Spleen (tissue), 7 donors: ENCODE measurements at regions not wholly inside any gene's neighbourhood (a gene's known extent, or its start where the extent isn't known, plus 50 kb on each side); places are given as distances from the start of the nearest gene placed in this dataset.
"Not testable (repeated sequence)": the region's sequence is repeated elsewhere in the genome, so short reads cannot be mapped to it uniquely, and the experiment has no call there.

Experiments
- POLR2A ChIP-seq, 3 donors: fragments of 450-650 bp; IDR thresholded peaks; one replicate each; pipeline ENCODE4 v1.5.1; 2017; ENCODE audit warnings: antibody characterized with exemption in 3 of 3, mild to moderate bottlenecking in 1 of 3
- TF ChIP-seq, protein P1 (sequence below), 11 experiments: fragments of 200-600 bp in 7 of 11; fragments of 450-650 bp in 4 of 11; sonication (generic) in 4 of 11; IDR thresholded peaks in 8 of 11; conservative IDR thresholded peaks in 3 of 11; 1 replicate in 7 of 11; 2 replicates in 4 of 11; pipeline versions ENCODE4 v1.4.0 to v1.8.0; 2016 to 2021; ENCODE audit warnings: antibody characterized with exemption in 11 of 11, inconsistent platforms in 4 of 11, mild to moderate bottlenecking in 1 of 11
- donor health status: DM: no; HTN: no; CAD: no; lungs with moderate emphysema.
- donor health status: DM: no; HTN: no; CAD: no.
- donor health status: DM: no; HTN: no; CAD: no.

DNA sequence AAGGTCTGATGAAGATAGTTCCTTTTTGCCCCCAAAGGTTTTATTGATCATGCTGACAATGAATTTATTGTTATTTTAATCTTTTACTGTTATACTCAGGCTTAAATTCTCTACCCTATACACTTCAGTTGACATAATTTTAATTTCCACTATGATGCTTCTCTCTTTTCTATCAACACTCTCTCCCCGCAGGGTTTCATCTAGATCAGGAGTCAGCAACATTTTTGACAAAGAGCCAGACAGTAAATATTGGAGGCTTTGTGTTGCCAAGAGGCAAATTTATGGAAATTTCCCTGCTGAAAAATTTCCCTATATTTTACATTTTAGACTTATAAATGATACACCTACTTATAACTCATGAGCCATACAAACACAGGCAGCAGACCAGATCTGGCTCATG lies 524.0 kb upstream of the ZNF337 start:
- TF ChIP-seq, protein P1, sequence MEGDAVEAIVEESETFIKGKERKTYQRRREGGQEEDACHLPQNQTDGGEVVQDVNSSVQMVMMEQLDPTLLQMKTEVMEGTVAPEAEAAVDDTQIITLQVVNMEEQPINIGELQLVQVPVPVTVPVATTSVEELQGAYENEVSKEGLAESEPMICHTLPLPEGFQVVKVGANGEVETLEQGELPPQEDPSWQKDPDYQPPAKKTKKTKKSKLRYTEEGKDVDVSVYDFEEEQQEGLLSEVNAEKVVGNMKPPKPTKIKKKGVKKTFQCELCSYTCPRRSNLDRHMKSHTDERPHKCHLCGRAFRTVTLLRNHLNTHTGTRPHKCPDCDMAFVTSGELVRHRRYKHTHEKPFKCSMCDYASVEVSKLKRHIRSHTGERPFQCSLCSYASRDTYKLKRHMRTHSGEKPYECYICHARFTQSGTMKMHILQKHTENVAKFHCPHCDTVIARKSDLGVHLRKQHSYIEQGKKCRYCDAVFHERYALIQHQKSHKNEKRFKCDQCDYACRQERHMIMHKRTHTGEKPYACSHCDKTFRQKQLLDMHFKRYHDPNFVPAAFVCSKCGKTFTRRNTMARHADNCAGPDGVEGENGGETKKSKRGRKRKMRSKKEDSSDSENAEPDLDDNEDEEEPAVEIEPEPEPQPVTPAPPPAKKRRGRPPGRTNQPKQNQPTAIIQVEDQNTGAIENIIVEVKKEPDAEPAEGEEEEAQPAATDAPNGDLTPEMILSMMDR (IDR thresholded peaks at IDR 0.05 in 8 of 11, conservative IDR thresholded peaks at IDR 0.05 in 3 of 11): not testable (repeated sequence)
- not testable (repeated sequence) for TF ChIP-seq POLR2A (IDR thresholded peaks at IDR 0.05)
